GM12878 (cell line): ENCODE measurements at regions not wholly inside any gene's neighbourhood (a gene's known extent, or its start where the extent isn't known, plus 50 kb on each side); places are given as distances from the start of the nearest gene placed in this dataset.

Experiments
- ATAC-seq: fragments of 200-7000 bp; cut with Tn5 transposase; 3 replicates; pipeline ENCODE4 v1.9.1; 2020; ENCODE audit warnings: mild to moderate bottlenecking, moderate library complexity
- BruUV-seq: library from RNA; stranded (reverse); fragments of 400-500 nt; replicated peaks from 2 replicates; lab custom pipeline; 2021; lab: Mats Ljungman, UMichigan
- CTCF ChIA-PET: fragments of 300-600 bp; sonication (Branson Sonifier 250); formaldehyde crosslinking; extraction: SDS; loops from one replicate; lab custom pipeline; 2021; ENCODE audit warnings: inconsistent platforms; lab: Yijun Ruan, JAX
- POLR2A ChIA-PET: fragments of 350-600 bp; formaldehyde crosslinking; extraction: SDS; loops from one replicate; lab custom pipeline; 2021; ENCODE audit warnings: inconsistent platforms; lab: Charles Lee
- RAD21 ChIA-PET: fragments of 300-600 bp; sonication (Branson Sonifier 250); formaldehyde crosslinking; loops from one replicate; lab custom pipeline; 2023; ENCODE audit warnings: antibody characterized with exemption; ENCODE audit not compliant: unreplicated experiment; lab: Charles Lee
- SMC1A ChIA-PET: fragments of 300-600 bp; sonication (Branson Sonifier 250); formaldehyde crosslinking; loops from one replicate; lab custom pipeline; 2023; ENCODE audit not compliant: unreplicated experiment, uncharacterized antibody; lab: Charles Lee
- DNase-seq: peaks from one replicate; pipeline ENCODE4 v3.0.0-alpha.2; 2011; ENCODE audit warnings: low read depth, low spot score
- FAIRE-seq: peaks from 3 replicates; lab custom pipeline; 2011; peaks lifted over from hg19 to GRCh38; lab: Jason Lieb, UNC
- H2AFZ ChIP-seq: 2 replicates; pipeline ENCODE4 v1.6.0; 2011; ENCODE audit warnings: low read depth, low read length, control low read depth; ENCODE audit not compliant: control insufficient read depth
- H3K27ac ChIP-seq: 2 replicates; pipeline ENCODE4 v1.5.1; 2011; ENCODE audit warnings: control low read depth; ENCODE audit not compliant: control insufficient read depth, insufficient read depth
- H3K27me3 ChIP-seq, 2 experiments: replicated peaks in 1 of 2; 2 replicates each; pipeline versions ENCODE4 v1.6.0 to v1.6.1; 2011; ENCODE audit warnings: low read length in 1 of 2; ENCODE audit not compliant: control insufficient read depth in 2 of 2, insufficient read depth in 2 of 2
- H3K36me3 ChIP-seq, 2 experiments: 2 replicates each; pipeline ENCODE4 v1.5.1; 2011; ENCODE audit warnings: low read length in 1 of 2; ENCODE audit not compliant: control insufficient read depth in 2 of 2, insufficient read depth in 2 of 2
- H3K4me1 ChIP-seq: 2 replicates; pipeline ENCODE4 v1.6.1; 2011; ENCODE audit warnings: mild to moderate bottlenecking, low read length, moderate library complexity, mixed read lengths; ENCODE audit not compliant: control insufficient read depth, insufficient read depth
- H3K4me2 ChIP-seq: 2 replicates; pipeline ENCODE4 v1.6.0; 2011; ENCODE audit warnings: control low read depth; ENCODE audit not compliant: control insufficient read depth, insufficient read depth
- H3K4me3 ChIP-seq: fragments of 200-600 bp; sonication (generic); 2 replicates; pipeline ENCODE4 v1.5.1; 2016
- H3K79me2 ChIP-seq: 2 replicates; pipeline ENCODE4 v1.6.0; 2011; ENCODE audit warnings: low read length; ENCODE audit not compliant: control insufficient read depth, insufficient read depth
- H3K9ac ChIP-seq: 2 replicates; pipeline ENCODE4 v1.8.0; 2011; ENCODE audit warnings: low read length, control low read depth, mixed read lengths; ENCODE audit not compliant: control insufficient read depth, insufficient read depth
- H3K9me3 ChIP-seq: replicated peaks from 3 replicates; pipeline ENCODE4 v1.5.1; 2011; ENCODE audit warnings: mild to moderate bottlenecking, low read length; ENCODE audit not compliant: control insufficient read depth, insufficient read depth
- H4K20me1 ChIP-seq: 2 replicates; pipeline ENCODE4 v1.6.0; 2011; ENCODE audit not compliant: control insufficient read depth, insufficient read depth
- CHD4 ChIP-seq: fragments of 200-600 bp; sonication (generic); IDR thresholded peaks from 2 replicates; pipeline ENCODE4 v1.6.1; 2016; ENCODE audit warnings: mild to moderate bottlenecking
- ETV6 ChIP-seq, 2 experiments: fragments of 450-650 bp in 1 of 2; IDR thresholded peaks in 1 of 2; conservative IDR thresholded peaks in 1 of 2; 2 replicates each; pipeline ENCODE4 v1.6.1; 2014; ENCODE audit warnings: antibody characterized with exemption in 1 of 2, borderline replicate concordance in 1 of 2, low read depth in 1 of 2, mild to moderate bottlenecking in 1 of 2, moderate library complexity in 1 of 2
- FOXM1 ChIP-seq: IDR thresholded peaks from 2 replicates; pipeline ENCODE4 v1.6.1; 2012; ENCODE audit warnings: low read depth, mild to moderate bottlenecking, inconsistent platforms, low read length, moderate library complexity
- GABPA ChIP-seq: IDR thresholded peaks from 2 replicates; pipeline ENCODE4 v1.6.1; 2014; ENCODE audit warnings: antibody characterized with exemption, low read depth, mild to moderate bottlenecking, inconsistent platforms
- MXI1 ChIP-seq: fragments of 150-350 bp; IDR thresholded peaks from 2 replicates; pipeline ENCODE4 v1.6.1; 2011; ENCODE audit warnings: low read depth, mild to moderate bottlenecking, inconsistent platforms, low read length, improper control_type of control experiment
- MYB ChIP-seq: fragments of 150-350 bp; IDR thresholded peaks from 2 replicates; pipeline ENCODE4 v1.6.1; 2014; ENCODE audit warnings: mild to moderate bottlenecking, low read depth, low read length, borderline replicate concordance
- TARDBP ChIP-seq: IDR thresholded peaks from 2 replicates; pipeline ENCODE4 v1.6.1; 2016; ENCODE audit warnings: borderline replicate concordance
- TCF3 ChIP-seq: IDR thresholded peaks from 2 replicates; pipeline ENCODE4 v1.6.1; 2012; ENCODE audit warnings: low read depth, mild to moderate bottlenecking, low read length, borderline replicate concordance; ENCODE audit not compliant: insufficient read depth
- ZBTB4 ChIP-seq: fragments of 450-650 bp; formaldehyde crosslinking; IDR thresholded peaks from 2 replicates; pipeline ENCODE4 v1.4.0; 2022; ENCODE audit warnings: mild to moderate bottlenecking, moderate library complexity
- ZNF207 ChIP-seq: fragments of 450-650 bp; IDR thresholded peaks from 2 replicates; pipeline ENCODE4 v1.6.1; 2014; ENCODE audit warnings: antibody characterized with exemption, mild to moderate bottlenecking, borderline replicate concordance
- ZNF217 ChIP-seq: fragments of 450-650 bp; IDR thresholded peaks from 2 replicates; pipeline ENCODE4 v1.6.1; 2017; ENCODE audit warnings: antibody characterized with exemption, mild to moderate bottlenecking
- in situ Hi-C: fragments of 300-500 bp; cut with MboI; formaldehyde crosslinking; loops from 9 replicates; pipeline ENCODE4 v1.14.3; 2018; ENCODE audit warnings: mixed read lengths
- intact Hi-C: fragments of 100-400 bp; cut with micrococcal nuclease; formaldehyde crosslinking; loops from one replicate; pipeline ENCODE4 v1.14.2; 2022; ENCODE audit not compliant: unreplicated experiment
- TF ChIP-seq, protein P1 (sequence below): fragments of 450-650 bp; IDR thresholded peaks from 2 replicates; pipeline ENCODE4 v1.6.1; 2017; ENCODE audit warnings: mild to moderate bottlenecking, low read depth, inconsistent platforms; ENCODE audit not compliant: poor library complexity, severe bottlenecking

DNA sequence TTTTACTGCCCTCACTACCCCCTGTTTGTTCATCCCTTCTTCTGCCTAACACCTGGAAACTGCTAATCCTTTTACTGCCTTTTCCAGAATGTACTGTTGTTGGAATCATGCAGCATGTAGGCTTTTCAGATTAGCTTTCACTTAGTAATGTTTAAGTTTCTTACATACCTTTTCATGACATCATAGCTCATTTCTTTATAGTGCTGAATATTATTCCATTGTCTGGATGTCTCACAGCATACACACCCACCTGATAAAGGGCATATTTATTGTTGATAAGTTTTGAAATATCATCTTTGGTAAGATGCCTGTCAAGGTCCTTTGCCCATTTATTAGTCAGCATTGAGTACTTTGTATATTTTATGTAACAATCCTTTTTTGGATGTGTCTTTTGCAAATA lies 588.2 kb upstream of the NRSN1 start:
- ChIA-PET RAD21 (no interaction called here), SMC1A (interaction anchor here (0.6 kb wide), 1 partner anchor 1062 kb away, joined by 3 read pairs; no protein-coding TSS in a partner anchor), POLR2A (no interaction called here), CTCF (no interaction called here)
- no peak overlapping the region for H3K27ac ChIP-seq
- H3K27me3 ChIP-seq, result no peaks in the 10 kb centered on the region
- no peaks in the 10 kb centered on the region for H3K36me3 ChIP-seq
- DNase-seq, result no peak
- no peaks in the 10 kb centered on the region for H4K20me1 ChIP-seq
- H3K9ac ChIP-seq, result no peak overlapping the region
- no TSS peak for BruUV-seq
- TF ChIP-seq GABPA (no peak), TCF3 (no peak), ETV6 (conservative IDR thresholded peaks at IDR 0.05 in 1 of 2, IDR thresholded peaks at IDR 0.05 in 1 of 2; ENCODE audit: borderline replicate concordance in 1 of 2, low read depth in 1 of 2) (no peak), ZBTB4 (no peak), MYB (no peak), ZNF207 (no peak), MXI1 (no peak), ZNF217 (no peak), FOXM1 (no peak), CHD4 (no peak), TARDBP (no peak)
- TF ChIP-seq, protein P1, sequence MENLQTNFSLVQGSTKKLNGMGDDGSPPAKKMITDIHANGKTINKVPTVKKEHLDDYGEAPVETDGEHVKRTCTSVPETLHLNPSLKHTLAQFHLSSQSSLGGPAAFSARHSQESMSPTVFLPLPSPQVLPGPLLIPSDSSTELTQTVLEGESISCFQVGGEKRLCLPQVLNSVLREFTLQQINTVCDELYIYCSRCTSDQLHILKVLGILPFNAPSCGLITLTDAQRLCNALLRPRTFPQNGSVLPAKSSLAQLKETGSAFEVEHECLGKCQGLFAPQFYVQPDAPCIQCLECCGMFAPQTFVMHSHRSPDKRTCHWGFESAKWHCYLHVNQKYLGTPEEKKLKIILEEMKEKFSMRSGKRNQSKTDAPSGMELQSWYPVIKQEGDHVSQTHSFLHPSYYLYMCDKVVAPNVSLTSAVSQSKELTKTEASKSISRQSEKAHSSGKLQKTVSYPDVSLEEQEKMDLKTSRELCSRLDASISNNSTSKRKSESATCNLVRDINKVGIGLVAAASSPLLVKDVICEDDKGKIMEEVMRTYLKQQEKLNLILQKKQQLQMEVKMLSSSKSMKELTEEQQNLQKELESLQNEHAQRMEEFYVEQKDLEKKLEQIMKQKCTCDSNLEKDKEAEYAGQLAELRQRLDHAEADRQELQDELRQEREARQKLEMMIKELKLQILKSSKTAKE, result no peak
- FAIRE-seq, result no peak
- no peaks in the 10 kb centered on the region for H3K79me2 ChIP-seq
- in situ Hi-C loops, result no loop called here
- H3K4me3 ChIP-seq, result no peak overlapping the region
- H3K4me2 ChIP-seq, result no peak overlapping the region
- no peaks in the 10 kb centered on the region for H3K9me3 ChIP-seq
- no peaks in the 10 kb centered on the region for H3K4me1 ChIP-seq
- intact Hi-C loops, result no loop called here
- no peak for ATAC-seq
- no peak overlapping the region for H2AFZ ChIP-seq
